ENCODE measurements at regions not wholly inside any gene's neighbourhood (a gene's known extent, or its start where the extent isn't known, plus 50 kb on each side); places are given as distances from the start of the nearest gene placed in this dataset.

- TF ChIP-seq POLR2AphosphoS5 (IDR thresholded peaks at IDR 0.05; ENCODE audit: low read depth, low read length) (no peak), FOXP2 (optimal IDR thresholded peaks at IDR 0.05; ENCODE audit: borderline replicate concordance, extremely low read depth, extremely low read length, insufficient read depth) (no peak), TAF1 (IDR thresholded peaks at IDR 0.05; ENCODE audit: borderline replicate concordance, insufficient read depth, low read length) (no peak), SIN3A (IDR thresholded peaks at IDR 0.05; ENCODE audit: borderline replicate concordance, insufficient read depth, low read length) (no peak), REST (IDR thresholded peaks at IDR 0.05; ENCODE audit: insufficient read depth in 1 of 2, low read depth in 2 of 2, low read length in 2 of 2) (no peak)
Observed at GRCh38 chr17:77316651-77317050, 175.9 kb downstream of the SEC14L1 start.

GRCh38 chr17:77317091-77317750 lies 176.5 kb downstream of the SEC14L1 start:
- no peak for TF ChIP-seq REST (IDR thresholded peaks at IDR 0.05; ENCODE audit: insufficient read depth in 1 of 2, low read depth in 2 of 2, low read length in 2 of 2)
- TF ChIP-seq POLR2AphosphoS5 (IDR thresholded peaks at IDR 0.05; ENCODE audit: low read depth, low read length) = no peak
- TF ChIP-seq TAF1 (IDR thresholded peaks at IDR 0.05; ENCODE audit: borderline replicate concordance, insufficient read depth, low read length) = no peak
- no peak for TF ChIP-seq FOXP2 (optimal IDR thresholded peaks at IDR 0.05; ENCODE audit: borderline replicate concordance, extremely low read depth, extremely low read length, insufficient read depth)
- no peak for TF ChIP-seq SIN3A (IDR thresholded peaks at IDR 0.05; ENCODE audit: borderline replicate concordance, insufficient read depth, low read length)

GRCh38 chr17:77318021-77318420 lies 177.3 kb downstream of the SEC14L1 start:
- TF ChIP-seq POLR2AphosphoS5 (IDR thresholded peaks at IDR 0.05; ENCODE audit: low read depth, low read length) = no peak
- TF ChIP-seq TAF1 (IDR thresholded peaks at IDR 0.05; ENCODE audit: borderline replicate concordance, insufficient read depth, low read length) = no peak
- no peak for TF ChIP-seq SIN3A (IDR thresholded peaks at IDR 0.05; ENCODE audit: borderline replicate concordance, insufficient read depth, low read length)
- no peak for TF ChIP-seq FOXP2 (optimal IDR thresholded peaks at IDR 0.05; ENCODE audit: borderline replicate concordance, extremely low read depth, extremely low read length, insufficient read depth)
- TF ChIP-seq REST (IDR thresholded peaks at IDR 0.05; ENCODE audit: insufficient read depth in 1 of 2, low read depth in 2 of 2, low read length in 2 of 2) = no peak

GRCh38 chr17:77318491-77319210 lies 177.9 kb downstream of the SEC14L1 start:
- TF ChIP-seq POLR2AphosphoS5 (IDR thresholded peaks at IDR 0.05; ENCODE audit: low read depth, low read length) = no peak
- no peak for TF ChIP-seq REST (IDR thresholded peaks at IDR 0.05; ENCODE audit: insufficient read depth in 1 of 2, low read depth in 2 of 2, low read length in 2 of 2)
- TF ChIP-seq TAF1 (IDR thresholded peaks at IDR 0.05; ENCODE audit: borderline replicate concordance, insufficient read depth, low read length) = no peak
- TF ChIP-seq FOXP2 (optimal IDR thresholded peaks at IDR 0.05; ENCODE audit: borderline replicate concordance, extremely low read depth, extremely low read length, insufficient read depth) = no peak
- TF ChIP-seq SIN3A (IDR thresholded peaks at IDR 0.05; ENCODE audit: borderline replicate concordance, insufficient read depth, low read length) = no peak

Data from PFSK-1 (cell line).